GM23248 (cell line): ENCODE measurements at regions not wholly inside any gene's neighbourhood (a gene's known extent, or its start where the extent isn't known, plus 50 kb on each side); places are given as distances from the start of the nearest gene placed in this dataset.

Experiments used
- DNase-seq: peaks from one replicate; pipeline ENCODE4 v3.0.0-alpha.2; 2015
- H2AFZ ChIP-seq: fragments of 200-600 bp; sonication (generic); 2 replicates; pipeline ENCODE4 v1.6.1; 2016; ENCODE audit warnings: antibody characterized with exemption
- H3F3A ChIP-seq: fragments of 200-600 bp; sonication (generic); 2 replicates; pipeline ENCODE4 v1.6.1; 2016; ENCODE audit warnings: mild to moderate bottlenecking, antibody characterized with exemption, mixed run types; ENCODE audit not compliant: insufficient read depth
- H3K27ac ChIP-seq: fragments of 200-600 bp; sonication (generic); 2 replicates; pipeline ENCODE4 v1.5.1; 2016; ENCODE audit warnings: mild to moderate bottlenecking
- H3K27me3 ChIP-seq: fragments of 200-600 bp; sonication (generic); replicated peaks from 2 replicates; pipeline ENCODE4 v1.6.1; 2016; ENCODE audit warnings: mild to moderate bottlenecking; ENCODE audit not compliant: insufficient read depth
- H3K36me3 ChIP-seq: fragments of 200-600 bp; sonication (generic); 2 replicates; pipeline ENCODE4 v1.6.1; 2016; ENCODE audit warnings: low read depth, mild to moderate bottlenecking
- H3K4me1 ChIP-seq: fragments of 200-600 bp; sonication (generic); 2 replicates; pipeline ENCODE4 v1.6.1; 2016; ENCODE audit warnings: mild to moderate bottlenecking; ENCODE audit not compliant: insufficient read depth
- H3K4me2 ChIP-seq: fragments of 200-600 bp; sonication (generic); one replicate; pipeline ENCODE4 v1.6.1; 2016; ENCODE audit warnings: mild to moderate bottlenecking; ENCODE audit not compliant: unreplicated experiment
- H3K4me3 ChIP-seq: fragments of 200-600 bp; sonication (generic); 2 replicates; pipeline ENCODE4 v1.5.1; 2016; ENCODE audit warnings: mild to moderate bottlenecking
- H3K79me2 ChIP-seq: fragments of 200-600 bp; sonication (generic); 2 replicates; pipeline ENCODE4 v1.6.1; 2016; ENCODE audit warnings: mild to moderate bottlenecking; ENCODE audit not compliant: insufficient read depth
- H3K9ac ChIP-seq: fragments of 200-600 bp; sonication (generic); 2 replicates; pipeline ENCODE4 v1.6.1; 2016; ENCODE audit warnings: mild to moderate bottlenecking
- H3K9me2 ChIP-seq: fragments of 200-600 bp; sonication (generic); 2 replicates; pipeline ENCODE4 v1.6.1; 2016; ENCODE audit warnings: mixed run types, mild to moderate bottlenecking, moderate library complexity; ENCODE audit not compliant: insufficient read depth
- H3K9me3 ChIP-seq: fragments of 200-600 bp; sonication (generic); one replicate; pipeline ENCODE4 v1.6.1; 2017; ENCODE audit warnings: low read depth
- H4K20me1 ChIP-seq: fragments of 200-600 bp; sonication (generic); 2 replicates; pipeline ENCODE4 v1.6.0; 2016; ENCODE audit not compliant: insufficient read depth
- EZH2 ChIP-seq: fragments of 200-600 bp; sonication (generic); IDR thresholded peaks from 2 replicates; pipeline ENCODE4 v1.6.1; 2018; ENCODE audit warnings: antibody characterized with exemption, mild to moderate bottlenecking; ENCODE audit not compliant: insufficient read depth, poor library complexity, severe bottlenecking
- EZH2phosphoT487 ChIP-seq: fragments of 200-600 bp; sonication (generic); IDR thresholded peaks from 2 replicates; pipeline ENCODE4 v1.6.1; 2018; ENCODE audit warnings: antibody characterized with exemption, moderate library complexity, mild to moderate bottlenecking, low read depth; ENCODE audit not compliant: insufficient read depth
- WGBS, 2 experiments: methylation state at CpG; one replicate each; pipeline ENCODE4 v1.1.6; 2015 to 2017; ENCODE audit warnings: low lambda C conversion rate in 2 of 2, low coverage in 1 of 2; ENCODE audit errors: missing lambda C conversion rate in 2 of 2; 5-methylcytosine and 5-hydroxymethylcytosine counted together
- in situ Hi-C: fragments of 300-500 bp; cut with MboI; formaldehyde crosslinking; loops from 2 replicates; pipeline ENCODE4 v1.15.0; 2020

- H3K79me2 ChIP-seq = no peaks in the 10 kb centered on the region
- 100% methylated on average over 1 of the region's 1 CpG for WGBS, 2 experiments
- no peak for TF ChIP-seq EZH2
- TF ChIP-seq EZH2phosphoT487 = no peak
- H3K4me3 ChIP-seq = no peak overlapping the region
- H3K9ac ChIP-seq = peak overlapping the region; percentile 37; the same call in 1 of the 2 replicates
- no peaks in the 10 kb centered on the region for H3K9me3 ChIP-seq
- H3K27me3 ChIP-seq = no peaks in the 10 kb centered on the region
- H4K20me1 ChIP-seq = no peaks in the 10 kb centered on the region
- H3K9me2 ChIP-seq = no peaks in the 10 kb centered on the region; the same call in 1 of the 2 replicates
- H3K4me1 ChIP-seq = peaks cover 42% of the 10 kb centered on the region
- in situ Hi-C loops = no loop called here
- H3K27ac ChIP-seq = peak overlapping the region; percentile 80
- no peaks in the 10 kb centered on the region for H3K36me3 ChIP-seq
- peaks cover 21% of the 10 kb centered on the region; the same call in 1 of the 2 replicates for H3F3A ChIP-seq
- H3K4me2 ChIP-seq = no peak overlapping the region
- peak; percentile 1 for DNase-seq
- 0 out of 2 replicates have a peak overlapping the region, but pooled peaks have one; percentile 40 for H2AFZ ChIP-seq
Measured at GRCh38 chr3:99409961-99410360, 228.4 kb upstream of the COL8A1 start.

DNA sequence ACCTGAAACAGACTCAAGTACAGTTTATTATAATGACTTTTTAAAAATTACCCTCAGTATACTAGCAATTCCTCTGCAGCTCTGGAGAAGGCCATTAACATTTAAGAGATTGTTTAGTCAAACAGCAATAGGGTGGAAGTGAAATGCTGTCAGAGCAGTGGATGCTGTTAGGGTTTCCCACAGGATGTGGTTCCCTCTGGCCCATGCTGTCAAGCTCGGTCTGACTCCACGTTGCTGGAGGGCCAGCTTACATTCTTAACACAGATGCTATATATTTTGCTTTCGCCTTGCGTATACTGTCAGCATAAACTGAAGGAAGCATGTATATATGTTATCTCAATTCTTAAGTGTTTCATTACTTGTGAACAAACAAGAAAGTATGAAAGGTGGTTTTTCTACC lies 231.1 kb upstream of the COL8A1 start:
- no peak for TF ChIP-seq EZH2
- no peak for TF ChIP-seq EZH2phosphoT487
- WGBS, 2 experiments = 92 to 93% methylated on average over 4 of the region's 4 CpGs
- Histone ChIP-seq H3K9me3 (no peaks in the 10 kb centered on the region), H3K27me3 (no peaks in the 10 kb centered on the region), H3F3A (peaks cover 11% of the 10 kb centered on the region; the same call in 1 of the 2 replicates), H3K4me3 (no peak overlapping the region), H2AFZ (no peak overlapping the region), H3K4me1 (peaks cover 21% of the 10 kb centered on the region), H3K9ac (no peak overlapping the region), H3K9me2 (no peaks in the 10 kb centered on the region; the same call in 1 of the 2 replicates), H3K27ac (no peak overlapping the region), H4K20me1 (no peaks in the 10 kb centered on the region), H3K36me3 (no peaks in the 10 kb centered on the region), H3K4me2 (no peak overlapping the region), H3K79me2 (no peaks in the 10 kb centered on the region)
- in situ Hi-C loops = no loop called here
- DNase-seq = no peak

DNA sequence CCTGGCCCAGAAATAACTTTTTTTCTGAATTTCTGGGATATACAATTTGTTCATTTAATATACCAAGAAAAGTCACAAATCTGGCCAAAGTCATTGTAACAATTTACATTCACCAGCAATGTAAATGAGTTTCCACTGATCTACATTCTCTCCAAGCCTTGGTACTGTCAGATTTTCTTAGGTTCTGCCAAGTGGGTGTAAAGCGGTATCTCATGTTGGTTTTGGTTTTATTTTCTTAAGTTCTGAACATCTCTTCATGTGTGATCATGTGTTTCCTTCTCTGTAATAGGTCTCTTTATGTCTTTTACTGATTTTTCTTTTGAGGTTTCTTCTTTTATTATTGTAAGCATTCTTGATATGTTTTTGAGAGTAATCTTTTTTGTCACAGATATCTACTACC lies 235.6 kb upstream of the COL8A1 start:
- H3K4me3 ChIP-seq = no peak overlapping the region
- in situ Hi-C loops = no loop called here

GRCh38 chr3:99400352-99400751 lies 238.0 kb upstream of the COL8A1 start:
- in situ Hi-C loops = no loop called here
- no peak overlapping the region for H3K27ac ChIP-seq
- peaks cover 19% of the 10 kb centered on the region for H3F3A ChIP-seq
- H3K79me2 ChIP-seq = no peaks in the 10 kb centered on the region
- H4K20me1 ChIP-seq = no peaks in the 10 kb centered on the region
- no peak for DNase-seq
- TF ChIP-seq EZH2 (no peak), EZH2phosphoT487 (no peak)
- no peaks in the 10 kb centered on the region for H3K27me3 ChIP-seq
- no peaks in the 10 kb centered on the region for H3K9me3 ChIP-seq
- H3K4me2 ChIP-seq = no peak overlapping the region
- peaks cover 23% of the 10 kb centered on the region for H3K4me1 ChIP-seq
- H3K4me3 ChIP-seq = no peak overlapping the region
- no peak overlapping the region for H2AFZ ChIP-seq
- H3K36me3 ChIP-seq = no peaks in the 10 kb centered on the region
- 97 to 100% methylated on average over 2 of the region's 2 CpGs for WGBS, 2 experiments
- no peak overlapping the region for H3K9ac ChIP-seq
- no peaks in the 10 kb centered on the region for H3K9me2 ChIP-seq

More for the DNA sequence above, 235.6 kb upstream of the COL8A1 start:
- TF ChIP-seq EZH2phosphoT487 (no peak), EZH2 (no peak)
- no peak overlapping the region for H2AFZ ChIP-seq
- H3K4me2 ChIP-seq = no peak overlapping the region
- no peak overlapping the region for H3K27ac ChIP-seq
- H3K9me2 ChIP-seq = no peaks in the 10 kb centered on the region
- H3F3A ChIP-seq = no peaks in the 10 kb centered on the region
- DNase-seq = no peak
- H3K27me3 ChIP-seq = no peaks in the 10 kb centered on the region
- H3K36me3 ChIP-seq = no peaks in the 10 kb centered on the region
- H4K20me1 ChIP-seq = no peaks in the 10 kb centered on the region
- no peaks in the 10 kb centered on the region for H3K79me2 ChIP-seq
- WGBS, 2 experiments = 92 to 100% methylated on average over 1 of the region's 1 CpG
- H3K9me3 ChIP-seq = no peaks in the 10 kb centered on the region
- H3K4me1 ChIP-seq = no peaks in the 10 kb centered on the region
- no peak overlapping the region for H3K9ac ChIP-seq

- peak; percentile 57 for DNase-seq
- TF ChIP-seq EZH2 (no peak), EZH2phosphoT487 (no peak)
- Histone ChIP-seq H3K4me2 (peak overlapping the region; percentile 32), H3K79me2 (no peaks in the 10 kb centered on the region), H3K9ac (no peak overlapping the region), H3K4me1 (peaks cover 41% of the 10 kb centered on the region), H3K9me2 (no peaks in the 10 kb centered on the region), H3K4me3 (no peak overlapping the region), H3F3A (peaks cover 42% of the 10 kb centered on the region), H3K27ac (peak overlapping the region; percentile 76), H2AFZ (no peak overlapping the region), H3K9me3 (no peaks in the 10 kb centered on the region), H4K20me1 (no peaks in the 10 kb centered on the region), H3K36me3 (no peaks in the 10 kb centered on the region), H3K27me3 (no peaks in the 10 kb centered on the region)
- in situ Hi-C loops = no loop called here
- 0 to 2% methylated on average over 3 of the region's 3 CpGs for WGBS, 2 experiments
Measured at GRCh38 chr3:99396651-99397275, 241.6 kb upstream of the COL8A1 start.
